DMS 273 treated with DMSO at 0.1 percent for 48 hours (cell line): ENCODE measurements at regions not wholly inside any gene's neighbourhood (a gene's known extent, or its start where the extent isn't known, plus 50 kb on each side); places are given as distances from the start of the nearest gene placed in this dataset.
A peak's percentile ranks its signal among the peaks of the same experiment; 100 is the strongest.

Experiments
- DNase-seq: peaks from one replicate; lab custom pipeline; 2025; lab: John Stamatoyannopoulos, UW

GRCh38 chr10:59087486-59087885 is 89.0 kb upstream of the PHYHIPL start:
- no peak for DNase-seq

GRCh38 chr10:59088912-59089573 is 87.4 kb upstream of the PHYHIPL start:
- no peak for DNase-seq

GRCh38 chr10:59090817-59091622 is 85.4 kb upstream of the PHYHIPL start:
- no peak for DNase-seq

- DNase-seq: no peak
These were observed 83.0 kb upstream of the PHYHIPL start for GRCh38 chr10:59093461-59093860.

- no peak for DNase-seq
These were observed 79.8 kb upstream of the PHYHIPL start for GRCh38 chr10:59096631-59097030.

- no peak for DNase-seq
These were observed 78.1 kb upstream of the PHYHIPL start for GRCh38 chr10:59098387-59098786.

- DNase-seq: peak; percentile 53
These were observed 77.5 kb upstream of the PHYHIPL start for GRCh38 chr10:59098831-59099452.

GRCh38 chr10:59099481-59099880 is 77.0 kb upstream of the PHYHIPL start:
- DNase-seq: peak; percentile 0

- DNase-seq: no peak
These were observed 74.0 kb upstream of the PHYHIPL start for GRCh38 chr10:59102394-59102793.

GRCh38 chr10:59104186-59104585 is 72.3 kb upstream of the PHYHIPL start:
- no peak for DNase-seq

GRCh38 chr10:59106441-59106840 is 70.0 kb upstream of the PHYHIPL start:
- no peak for DNase-seq

- no peak for DNase-seq
These were observed 69.3 kb upstream of the PHYHIPL start for GRCh38 chr10:59107147-59107546.

- DNase-seq: no peak
These were observed 68.1 kb upstream of the PHYHIPL start for GRCh38 chr10:59108296-59108870.

- DNase-seq: no peak
These were observed 67.6 kb upstream of the PHYHIPL start for GRCh38 chr10:59108886-59109288.

- no peak for DNase-seq
These were observed 66.6 kb upstream of the PHYHIPL start for GRCh38 chr10:59109826-59110225.

- no peak for DNase-seq
These were observed 52.3 kb upstream of the PHYHIPL start for GRCh38 chr10:59124187-59124586.

GRCh38 chr10:59125666-59126065 is 50.8 kb upstream of the PHYHIPL start:
- no peak for DNase-seq

- no peak for DNase-seq
These were observed 50.2 kb upstream of the PHYHIPL start for GRCh38 chr10:59126261-59126660.
